Fibroblast of villous mesenchyme (primary cell): ENCODE measurements at regions not wholly inside any gene's neighbourhood (a gene's known extent, or its start where the extent isn't known, plus 50 kb on each side); places are given as distances from the start of the nearest gene placed in this dataset.

ENCODE experiments used
- DNase-seq: peaks from one replicate; pipeline ENCODE4 v3.0.0-alpha.2; 2010; ENCODE audit warnings: low read depth
- H3K4me3 ChIP-seq: 2 replicates; pipeline ENCODE4 v1.5.1; 2011; ENCODE audit warnings: low read depth, mild to moderate bottlenecking, low read length
- CTCF ChIP-seq: IDR thresholded peaks from 2 replicates; pipeline ENCODE4 v1.5.1; 2012; ENCODE audit warnings: low read depth, mild to moderate bottlenecking, low read length; ENCODE audit not compliant: insufficient read depth

- no peak for TF ChIP-seq CTCF
- DNase-seq = no peak
- H3K4me3 ChIP-seq = no peak overlapping the region
These were observed 134.0 kb downstream of the IRX1 start for GRCh38 chr5:3729631-3730030.

GRCh38 chr5:3734632-3735031 lies 139.0 kb downstream of the IRX1 start:
- no peak for DNase-seq
- H3K4me3 ChIP-seq = no peak overlapping the region
- TF ChIP-seq CTCF = no peak

- no peak for DNase-seq
- no peak overlapping the region for H3K4me3 ChIP-seq
- TF ChIP-seq CTCF = no peak
These were observed 140.8 kb downstream of the IRX1 start for GRCh38 chr5:3736466-3736865.

DNA sequence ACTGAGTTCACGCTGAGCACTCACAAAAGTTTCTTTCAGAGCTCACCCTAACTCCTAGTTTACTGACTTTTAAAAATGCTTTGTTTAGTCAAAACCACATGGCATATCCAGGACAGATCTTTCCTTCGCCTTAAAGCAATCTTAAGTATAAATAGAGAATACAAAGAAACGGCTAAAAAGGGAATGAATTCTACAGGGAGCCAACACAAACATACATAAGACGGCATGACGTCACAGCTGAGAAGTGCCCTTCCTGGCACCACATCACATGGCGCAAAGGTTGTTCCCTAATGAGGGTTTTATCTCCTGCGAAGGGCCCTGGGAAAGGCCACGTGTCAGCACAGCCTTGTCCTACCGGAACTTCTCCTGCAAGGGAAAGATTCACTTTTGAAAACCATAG lies 141.3 kb downstream of the IRX1 start:
- H3K4me3 ChIP-seq = no peak overlapping the region
- no peak for DNase-seq
- TF ChIP-seq CTCF = no peak

- TF ChIP-seq CTCF = no peak
- H3K4me3 ChIP-seq = no peak overlapping the region
- DNase-seq = no peak
These were observed 143.3 kb downstream of the IRX1 start for GRCh38 chr5:3738919-3739318.

DNA sequence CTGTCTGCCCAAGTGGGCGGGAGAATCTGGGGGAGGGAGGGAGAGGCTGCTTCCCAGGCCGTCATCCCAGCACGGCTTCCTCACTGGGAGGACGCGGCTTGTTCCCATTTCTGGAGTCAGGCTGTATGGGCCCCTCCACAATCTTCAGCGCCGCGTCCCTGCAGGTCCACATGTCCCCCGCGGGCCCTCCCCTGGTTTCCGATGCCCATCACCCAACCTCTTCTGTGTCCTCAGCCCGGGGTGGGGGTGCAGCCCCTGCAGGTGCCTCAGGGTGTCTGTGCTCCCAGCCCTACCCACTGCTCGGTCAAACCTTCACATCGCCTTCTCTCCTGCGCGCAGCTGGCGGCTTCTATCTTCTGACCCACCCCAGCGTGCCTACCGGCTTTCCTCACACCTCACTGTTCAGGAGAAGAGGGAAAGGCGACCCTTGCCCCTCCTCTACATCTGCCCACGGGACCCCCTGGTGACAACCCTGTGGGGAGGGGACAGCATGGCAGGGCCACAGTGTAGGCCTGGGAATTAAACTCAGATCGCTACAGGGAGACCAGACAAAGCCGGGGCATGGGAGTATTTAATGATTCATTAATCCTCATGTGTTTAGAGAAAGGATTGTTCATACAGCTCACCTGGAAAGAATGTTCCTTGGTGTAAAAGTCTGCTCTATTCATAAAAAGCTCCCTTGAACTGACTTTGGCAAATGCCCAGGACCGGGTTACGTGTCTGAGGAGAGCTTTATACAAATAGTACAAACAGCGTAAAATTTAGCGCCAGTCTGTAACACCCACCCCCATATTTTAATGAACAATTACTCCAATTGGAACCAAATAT lies 145.1 kb downstream of the IRX1 start:
- no peak for TF ChIP-seq CTCF
- H3K4me3 ChIP-seq = no peak overlapping the region
- no peak for DNase-seq

DNA sequence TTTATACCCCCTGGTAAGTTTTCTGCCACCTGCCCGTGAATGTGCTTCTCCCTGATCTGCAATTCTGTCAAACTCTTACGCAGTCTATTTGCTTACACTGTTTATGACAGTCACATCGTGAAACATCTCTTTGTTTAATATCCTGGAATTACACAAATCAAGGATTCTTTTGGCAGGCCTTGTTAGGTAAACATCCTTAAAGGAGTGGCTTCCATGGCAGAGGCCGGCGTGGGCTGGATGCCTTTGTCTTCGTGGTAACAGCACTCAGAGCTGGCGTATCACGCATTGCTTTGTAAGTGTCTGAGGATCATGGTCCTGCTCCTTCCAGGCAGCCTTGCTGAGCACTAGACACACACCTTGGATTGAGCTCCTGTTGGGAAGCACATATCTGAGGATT lies 145.7 kb downstream of the IRX1 start:
- no peak overlapping the region for H3K4me3 ChIP-seq
- no peak for TF ChIP-seq CTCF
- no peak for DNase-seq
